Retinal pigment epithelial cell (primary cell): ENCODE measurements at regions not wholly inside any gene's neighbourhood (a gene's known extent, or its start where the extent isn't known, plus 50 kb on each side); places are given as distances from the start of the nearest gene placed in this dataset.
A peak's percentile ranks its signal among the peaks of the same experiment; 100 is the strongest.

Experiments used
- DNase-seq: peaks from one replicate; pipeline ENCODE4 v3.0.0-alpha.2; 2010; ENCODE audit warnings: low read depth
- H3K4me3 ChIP-seq: 2 replicates; pipeline ENCODE4 v1.5.1; 2011; ENCODE audit warnings: mild to moderate bottlenecking, low read length, control low read depth, moderate library complexity
- CTCF ChIP-seq: conservative IDR thresholded peaks from 2 replicates; pipeline ENCODE4 v1.5.1; 2011; ENCODE audit warnings: low read depth, low read length, control low read depth, inconsistent platforms

GRCh38 chr4:162640152-162640551, 476.4 kb upstream of the FSTL5 start:
- H3K4me3 ChIP-seq, result no peak overlapping the region
- DNase-seq, result no peak
- TF ChIP-seq CTCF, result no peak

GRCh38 chr4:162634390-162634789, 470.6 kb upstream of the FSTL5 start:
- TF ChIP-seq CTCF, result no peak
- no peak for DNase-seq
- no peak overlapping the region for H3K4me3 ChIP-seq

- no peak for TF ChIP-seq CTCF
- DNase-seq, result no peak
Measured at GRCh38 chr4:162622664-162623063, 458.9 kb upstream of the FSTL5 start.

GRCh38 chr4:162610116-162610515, 446.3 kb upstream of the FSTL5 start:
- TF ChIP-seq CTCF, result no peak
- no peak overlapping the region for H3K4me3 ChIP-seq
- peak; percentile 4 for DNase-seq

More at GRCh38 chr4:162622664-162623063, 458.9 kb upstream of the FSTL5 start:
- H3K4me3 ChIP-seq, result no peak overlapping the region

GRCh38 chr4:162586266-162586665, 422.5 kb upstream of the FSTL5 start:
- DNase-seq, result no peak
- no peak for TF ChIP-seq CTCF

GRCh38 chr4:162582180-162582579, 418.4 kb upstream of the FSTL5 start:
- TF ChIP-seq CTCF, result no peak
- DNase-seq, result no peak
- no peak overlapping the region for H3K4me3 ChIP-seq

More at GRCh38 chr4:162586266-162586665, 422.5 kb upstream of the FSTL5 start:
- no peak overlapping the region for H3K4me3 ChIP-seq

- no peak for DNase-seq
- TF ChIP-seq CTCF, result no peak
- H3K4me3 ChIP-seq, result no peak overlapping the region
Measured at GRCh38 chr4:162565730-162566129, 401.9 kb upstream of the FSTL5 start.
